GM18868 (cell line): ENCODE measurements at regions not wholly inside any gene's neighbourhood (a gene's known extent, or its start where the extent isn't known, plus 50 kb on each side); places are given as distances from the start of the nearest gene placed in this dataset.

ENCODE experiments used
- ATAC-seq: cut with Tn5 transposase; IDR thresholded peaks from one replicate; pipeline ENCODE4 v1.9.1; 2021; ENCODE audit warnings: mild to moderate bottlenecking, moderate library complexity; ENCODE audit not compliant: unreplicated experiment

DNA sequence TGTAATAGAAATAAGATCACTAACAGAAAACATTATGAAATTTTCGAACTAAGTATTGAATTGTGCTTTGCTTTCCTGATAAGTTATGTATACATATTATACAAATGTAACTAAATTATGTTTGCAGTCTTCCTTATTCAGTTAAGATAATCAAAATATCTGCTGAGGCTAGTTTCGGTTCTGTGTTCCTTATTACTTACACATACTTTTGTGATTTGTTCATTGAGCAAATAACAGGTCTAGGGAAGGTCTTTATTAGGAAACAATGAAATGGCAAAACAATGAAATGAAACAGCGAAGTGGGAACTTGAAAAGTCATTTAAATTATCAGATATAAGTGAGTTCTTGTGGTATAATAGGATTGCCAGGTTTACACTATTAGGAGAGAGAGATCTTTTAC, 352.4 kb downstream of the GRIA2 start:
- no peak for ATAC-seq

DNA sequence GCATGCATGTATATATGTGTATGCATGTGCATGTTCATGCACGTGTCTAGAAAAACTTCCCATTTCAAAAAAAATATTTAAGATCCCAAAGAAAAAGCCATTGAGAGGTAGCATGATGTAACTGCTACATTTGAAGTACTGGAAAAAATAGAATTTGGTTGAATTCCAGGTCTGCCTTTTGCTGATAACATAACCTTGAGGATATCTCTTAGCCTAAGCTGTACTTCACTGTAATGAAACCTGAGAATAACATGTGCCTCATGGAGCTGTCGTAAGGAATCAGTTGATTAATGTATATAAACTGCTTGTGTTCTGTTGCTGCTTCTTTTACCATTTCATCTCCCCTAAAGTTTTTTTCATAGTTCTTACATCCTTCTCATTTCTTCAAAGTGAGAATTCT, 351.8 kb downstream of the GRIA2 start:
- ATAC-seq, result no peak

DNA sequence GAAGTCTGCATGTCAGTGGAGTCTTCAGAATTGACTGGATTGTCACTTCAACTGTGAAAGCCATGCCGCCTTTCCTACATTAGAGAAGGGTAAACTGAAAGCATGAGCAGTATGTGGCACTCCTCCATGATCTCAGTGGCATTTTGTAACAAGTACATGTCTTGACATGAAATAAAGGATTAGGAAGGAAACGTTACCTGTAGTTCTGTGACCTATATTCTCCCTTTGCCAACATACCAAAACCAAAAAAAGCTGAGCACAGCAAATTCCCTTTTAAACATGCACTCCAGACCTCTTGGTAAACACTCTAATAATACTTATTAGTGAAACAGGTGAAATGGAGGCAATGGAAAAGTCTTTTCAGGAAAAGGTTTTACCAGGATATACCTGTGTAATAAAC, 344.2 kb downstream of the GRIA2 start:
- no peak for ATAC-seq

DNA sequence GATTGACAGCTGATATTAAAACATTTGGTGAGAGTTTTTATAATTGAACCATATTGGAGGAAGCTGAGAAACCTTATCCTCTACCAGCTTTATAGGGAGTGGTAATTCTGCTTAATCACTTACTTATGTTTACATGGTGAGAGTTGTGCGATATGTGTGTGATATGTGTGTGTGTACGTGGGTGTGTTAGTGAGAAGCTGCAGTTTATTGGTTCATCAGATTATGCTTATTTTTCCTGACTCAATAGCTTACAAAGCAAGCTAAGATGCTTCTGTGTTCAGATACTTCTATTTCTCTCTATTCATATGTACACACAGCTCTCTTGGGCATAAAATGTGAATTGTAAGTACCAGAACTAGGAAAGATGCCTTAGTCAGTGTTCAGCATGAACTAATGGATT, 343.7 kb downstream of the GRIA2 start:
- no peak for ATAC-seq

DNA sequence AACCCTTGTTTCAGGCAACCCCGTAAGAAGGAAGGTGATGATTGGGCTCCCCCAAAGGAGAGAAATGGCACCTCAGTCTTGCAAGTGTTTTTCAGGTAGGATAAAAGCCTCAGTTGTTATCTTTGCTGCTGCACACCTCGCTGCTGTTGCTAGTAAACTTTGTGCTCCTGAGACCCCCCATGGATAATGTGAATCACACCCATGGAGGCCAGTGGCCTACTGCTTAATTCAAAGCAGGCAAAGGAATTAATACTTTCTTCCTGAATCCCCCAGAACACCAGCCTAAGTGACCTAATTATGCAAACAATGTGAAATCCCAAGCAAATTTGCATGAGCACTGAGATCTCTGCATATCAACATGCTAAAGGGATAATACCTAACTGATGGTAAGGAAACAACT, 337.5 kb downstream of the GRIA2 start:
- ATAC-seq, result no peak

DNA sequence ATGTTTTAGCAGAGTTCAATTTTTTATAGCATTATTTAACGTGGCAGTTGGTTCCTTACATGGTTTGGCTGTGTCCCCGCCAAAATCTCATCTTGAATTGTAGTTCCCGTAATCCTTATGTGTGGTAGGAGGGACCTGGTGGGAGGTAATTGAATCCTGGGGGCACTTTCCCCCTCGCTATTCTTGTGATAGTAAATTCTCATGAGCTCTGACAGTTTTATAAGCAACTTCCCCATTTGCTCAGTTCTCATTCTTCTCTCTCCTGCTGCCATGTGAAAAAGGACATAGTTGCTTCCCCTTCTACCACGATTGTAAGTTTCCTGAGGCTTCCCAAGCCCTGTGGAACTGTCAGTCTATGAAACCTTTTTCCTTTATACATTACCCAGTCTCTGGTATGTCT, 329.5 kb downstream of the GRIA2 start:
- ATAC-seq, result no peak

DNA sequence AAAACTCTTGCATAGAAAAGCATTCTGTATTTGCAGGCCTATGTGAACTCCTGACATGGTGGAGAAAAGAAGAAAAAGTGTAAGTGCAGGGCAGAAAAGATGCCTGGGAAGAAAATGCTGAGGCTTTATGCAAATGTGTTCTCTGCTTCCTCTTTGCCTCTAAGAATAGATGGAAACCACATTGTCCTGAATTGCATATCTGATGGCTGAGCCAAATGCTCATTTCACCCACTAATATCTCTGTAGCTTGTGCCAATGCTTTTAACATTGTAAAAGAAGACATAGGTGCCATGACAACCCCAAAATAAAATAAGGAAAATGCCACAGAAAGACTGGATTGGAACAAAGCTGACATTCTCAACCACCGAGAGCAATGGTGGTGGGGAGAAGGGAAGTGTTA, 307.4 kb downstream of the GRIA2 start:
- no peak for ATAC-seq

DNA sequence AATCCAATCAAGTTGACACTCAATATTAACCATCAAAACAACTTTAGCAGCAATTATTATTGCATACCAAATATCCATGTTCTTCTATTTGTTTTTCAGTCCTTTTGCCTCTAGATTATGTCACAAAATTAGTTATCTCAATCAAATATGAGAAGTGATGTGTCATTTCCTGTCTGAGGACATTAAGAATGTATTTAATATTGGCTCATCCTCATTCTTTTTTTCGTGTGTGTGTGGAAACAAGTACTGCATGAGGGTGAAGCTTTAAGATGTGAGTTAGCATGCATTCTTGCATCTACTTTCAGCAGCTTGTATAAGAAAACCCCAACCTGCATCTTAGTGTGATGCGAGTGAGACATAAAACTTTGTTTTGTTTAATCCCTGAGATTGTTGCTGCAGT, 301.4 kb downstream of the GRIA2 start:
- ATAC-seq, result no peak

DNA sequence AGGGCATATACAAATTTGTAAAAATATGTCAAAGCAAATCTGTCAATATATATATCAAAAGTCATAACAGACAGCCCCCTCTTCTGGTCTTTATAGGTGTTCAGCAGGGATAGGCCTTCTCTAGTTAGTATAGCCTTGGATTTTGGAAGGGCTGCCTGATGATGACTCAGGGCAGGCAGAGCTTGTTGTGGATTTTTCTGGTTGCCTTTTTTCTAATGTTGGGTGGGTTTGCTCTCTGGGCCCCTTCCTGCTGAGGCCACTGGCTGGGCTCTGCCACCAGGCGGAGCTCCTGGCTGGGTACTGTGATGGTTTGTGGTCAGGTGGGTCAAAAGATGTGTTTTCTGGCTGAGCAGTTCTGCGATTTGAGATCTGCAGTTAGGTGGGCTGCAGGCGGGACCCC, 294.2 kb downstream of the GRIA2 start:
- no peak for ATAC-seq

DNA sequence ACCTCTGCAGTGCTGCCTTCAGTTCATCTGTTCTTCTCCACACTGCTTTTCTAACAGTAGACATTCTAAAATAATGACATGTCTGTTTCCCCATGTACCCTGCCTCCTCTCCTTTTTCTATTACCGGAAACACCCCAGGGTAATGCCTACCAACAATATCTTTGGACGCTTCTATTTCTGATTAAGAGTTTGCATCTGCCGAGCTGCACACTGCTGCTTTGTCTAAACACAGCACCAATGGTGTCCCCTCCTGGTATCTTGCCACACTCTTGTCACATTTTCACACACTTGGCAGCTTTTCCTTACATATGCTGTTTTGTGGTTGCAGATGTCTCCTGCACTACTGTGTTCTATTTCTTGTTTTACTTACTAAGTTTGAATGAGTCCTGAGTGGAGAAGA, 288.8 kb downstream of the GRIA2 start:
- ATAC-seq, result no peak

DNA sequence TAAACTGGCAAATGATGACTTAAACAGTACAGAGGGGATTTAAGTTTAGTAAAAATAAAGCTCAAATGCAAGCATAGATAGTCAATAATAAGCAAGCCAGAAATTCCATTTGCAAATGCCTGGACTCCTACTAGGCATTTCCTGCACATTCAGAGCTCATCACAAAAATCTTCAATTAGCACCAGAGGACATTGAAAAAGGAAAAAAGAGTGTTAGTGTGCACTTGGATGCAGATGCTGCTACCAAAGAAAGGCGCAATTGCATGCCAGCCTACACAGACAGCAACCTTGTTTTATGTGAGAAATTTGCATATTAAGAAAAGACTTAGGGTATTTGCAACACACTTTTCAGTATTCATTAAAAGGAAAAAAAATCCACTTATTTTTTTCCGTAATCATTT, 282.1 kb downstream of the GRIA2 start:
- no peak for ATAC-seq

DNA sequence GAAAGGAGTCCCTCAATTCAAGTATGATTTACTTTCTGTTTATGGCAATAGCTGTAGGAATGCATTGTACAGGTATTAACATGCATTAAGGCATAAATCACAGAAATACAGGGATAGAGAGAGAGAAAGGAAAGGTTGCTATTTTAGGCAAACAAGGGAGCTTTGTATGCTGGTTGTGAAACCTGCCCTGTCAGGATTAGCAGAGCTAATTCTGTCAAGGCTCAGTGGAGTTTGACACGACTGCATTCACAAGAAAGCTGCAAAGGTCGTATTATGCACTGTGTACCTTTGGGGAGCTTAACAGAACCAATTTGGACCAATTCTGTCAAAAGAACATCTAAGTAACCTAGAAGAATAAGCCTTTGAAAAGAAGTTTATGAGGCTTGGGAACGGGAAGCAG, 239.3 kb downstream of the GRIA2 start:
- no peak for ATAC-seq

DNA sequence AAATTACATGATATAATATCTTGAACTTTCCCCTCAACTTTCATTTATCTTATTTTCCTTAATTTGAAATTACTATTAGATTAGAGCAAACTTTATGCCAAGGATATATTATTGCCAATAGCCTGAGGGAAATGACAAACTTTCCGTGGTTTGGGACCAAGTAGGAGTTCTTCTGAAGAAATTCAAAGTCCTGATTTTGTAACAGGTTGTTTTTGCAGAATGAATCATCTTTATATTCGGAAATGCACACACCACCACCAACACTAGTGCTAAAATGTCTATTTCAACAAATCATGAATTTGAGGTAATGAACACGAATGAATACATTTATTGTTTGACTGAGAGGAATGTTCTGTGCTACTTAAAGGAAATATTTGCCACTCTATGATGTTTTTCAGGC, 226.7 kb downstream of the GRIA2 start:
- ATAC-seq, result no peak

DNA sequence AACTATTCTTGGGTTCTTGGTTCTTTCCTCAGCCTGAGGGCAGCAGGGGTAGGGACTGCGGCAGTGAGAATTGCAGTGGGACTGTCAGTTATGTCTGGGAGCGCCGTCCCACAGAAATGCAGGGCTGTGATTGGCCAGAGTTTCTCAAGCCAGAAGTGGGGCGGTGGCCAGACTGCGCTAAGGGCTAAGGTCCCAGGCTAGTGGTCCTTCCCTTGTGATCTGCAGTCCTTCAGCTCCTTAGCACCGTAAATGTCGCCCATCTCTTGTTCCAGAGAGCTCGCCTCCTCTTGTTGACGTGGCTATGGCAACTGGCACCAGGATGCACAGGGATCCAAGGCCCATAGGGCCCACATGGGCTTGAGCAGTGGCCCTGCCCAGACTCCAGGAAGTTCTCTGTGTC, 223.5 kb downstream of the GRIA2 start:
- ATAC-seq, result no peak

DNA sequence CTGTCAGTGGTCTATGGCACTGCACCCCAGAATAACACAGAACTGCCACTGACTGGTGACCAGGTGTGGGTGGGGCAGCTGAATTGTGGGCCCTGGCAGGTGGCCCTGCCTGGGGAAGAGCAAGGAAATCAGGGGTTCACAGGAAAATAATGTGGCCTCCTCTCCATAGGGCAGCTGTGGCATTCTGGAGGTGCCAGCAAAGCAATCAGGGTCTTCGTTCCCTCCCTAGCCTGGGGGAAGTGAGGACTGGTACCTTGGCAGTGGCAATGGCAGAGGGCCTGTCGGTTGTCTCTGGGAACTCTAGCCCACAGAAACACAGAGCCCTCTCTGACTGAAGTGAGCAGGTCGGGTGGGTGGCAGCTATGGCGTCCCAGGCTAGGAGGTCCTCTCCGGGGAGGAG, 223.0 kb downstream of the GRIA2 start:
- ATAC-seq, result no peak

DNA sequence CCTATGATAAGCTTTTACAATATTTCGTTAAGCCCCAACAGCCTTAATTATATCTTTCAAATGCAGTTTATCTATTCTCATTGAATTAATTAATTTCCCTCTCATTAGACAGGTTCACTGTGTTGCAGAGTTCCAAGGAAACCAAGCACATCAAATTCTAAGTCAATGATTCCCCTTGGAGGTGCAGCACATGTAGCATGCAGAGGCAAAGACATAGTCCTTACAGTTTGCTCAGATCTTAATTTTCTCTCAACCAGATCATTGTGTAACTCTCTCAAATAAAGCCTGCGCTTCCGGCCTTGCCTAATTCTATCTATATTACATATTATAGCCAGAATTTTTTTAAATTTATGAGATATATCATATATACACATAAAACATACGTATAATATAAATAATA, 205.4 kb downstream of the GRIA2 start:
- ATAC-seq, result no peak

DNA sequence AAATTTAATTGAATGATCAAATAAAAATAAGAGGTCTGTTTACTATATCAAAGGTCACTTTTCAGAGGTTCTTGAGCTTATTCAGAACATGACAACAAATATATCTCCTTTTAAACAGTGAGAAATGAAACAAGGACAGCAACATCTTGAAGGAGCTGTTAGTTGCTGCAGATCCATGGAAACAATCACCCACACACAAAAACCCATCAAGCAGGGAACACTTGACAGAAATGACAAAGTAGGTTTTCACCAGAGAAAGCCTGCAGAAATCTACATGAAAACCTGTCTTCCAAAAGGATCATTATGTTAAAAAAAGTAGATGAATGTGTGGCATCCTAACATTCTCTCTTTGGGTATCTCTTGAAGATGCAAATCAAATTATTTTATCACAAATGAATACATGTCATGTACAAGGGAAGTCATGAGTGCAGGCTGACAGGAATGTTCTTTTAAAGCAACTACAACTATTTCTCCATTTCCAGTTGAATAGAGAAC, 203.0 kb downstream of the GRIA2 start:
- ATAC-seq, result no peak

DNA sequence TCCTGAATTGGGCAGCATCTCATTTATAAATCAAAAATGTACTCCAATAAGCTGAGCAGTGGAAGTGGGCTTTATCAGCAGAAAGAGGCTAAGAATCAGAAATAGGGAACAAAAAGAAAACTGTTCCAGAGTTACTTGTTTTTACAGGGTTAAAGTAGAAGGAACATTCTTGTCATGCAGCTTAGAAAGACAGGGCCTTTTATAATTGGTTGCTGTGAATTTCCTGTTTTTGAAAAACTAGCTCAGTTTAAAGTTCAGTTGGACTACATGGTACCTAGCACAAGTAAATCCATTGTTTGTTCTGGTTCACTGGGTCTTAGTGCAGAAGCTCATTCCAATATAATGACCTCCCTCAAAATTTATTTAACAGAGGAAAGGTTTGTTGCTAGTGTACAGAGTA, 200.8 kb downstream of the GRIA2 start:
- ATAC-seq, result no peak
